ENCODE measurements at regions not wholly inside any gene's neighbourhood (a gene's known extent, or its start where the extent isn't known, plus 50 kb on each side); places are given as distances from the start of the nearest gene placed in this dataset.

- no peak for DNase-seq (ENCODE audit: low spot score)
- no peak for ATAC-seq
These were observed 521.6 kb upstream of the SLIT2 start for GRCh38 chr4:19729886-19730651.

- ATAC-seq, result no peak
- DNase-seq (ENCODE audit: low spot score), result no peak
These were observed 522.9 kb upstream of the SLIT2 start for GRCh38 chr4:19728773-19729172.

- DNase-seq (ENCODE audit: low spot score) (no peak), ATAC-seq (no peak)
These were observed 524.6 kb upstream of the SLIT2 start for GRCh38 chr4:19727141-19727540.

GRCh38 chr4:19725130-19725529 lies 526.6 kb upstream of the SLIT2 start:
- no peak for DNase-seq (ENCODE audit: low spot score)
- no peak for ATAC-seq

GRCh38 chr4:19722404-19722803 lies 529.3 kb upstream of the SLIT2 start:
- no peak for ATAC-seq
- DNase-seq (ENCODE audit: low spot score), result no peak

GRCh38 chr4:19721587-19721986 lies 530.1 kb upstream of the SLIT2 start:
- DNase-seq (ENCODE audit: low spot score) (no peak), ATAC-seq (no peak)

- ATAC-seq, result no peak
- DNase-seq (ENCODE audit: low spot score), result no peak
These were observed 531.1 kb upstream of the SLIT2 start for GRCh38 chr4:19720610-19721009.

- no peak for ATAC-seq
These were observed 531.5 kb upstream of the SLIT2 start for GRCh38 chr4:19720190-19720589.

GRCh38 chr4:19711871-19712270 lies 539.8 kb upstream of the SLIT2 start:
- no peak for ATAC-seq
- DNase-seq (ENCODE audit: low spot score), result no peak

More at GRCh38 chr4:19720190-19720589, 531.5 kb upstream of the SLIT2 start:
- no peak for DNase-seq (ENCODE audit: low spot score)

GRCh38 chr4:19707876-19708275 lies 543.8 kb upstream of the SLIT2 start:
- ATAC-seq, result no peak
- no peak for DNase-seq (ENCODE audit: low spot score)

GRCh38 chr4:19703391-19703790 lies 548.3 kb upstream of the SLIT2 start:
- ATAC-seq (no peak), DNase-seq (ENCODE audit: low spot score) (no peak)

- no peak for ATAC-seq
- no peak for DNase-seq (ENCODE audit: low spot score)
These were observed 550.7 kb upstream of the SLIT2 start for GRCh38 chr4:19700992-19701391.

GRCh38 chr4:19698961-19699360 lies 552.7 kb upstream of the SLIT2 start:
- ATAC-seq, result no peak
- DNase-seq (ENCODE audit: low spot score), result no peak

- DNase-seq (ENCODE audit: low spot score) (no peak), ATAC-seq (no peak)
These were observed 556.9 kb upstream of the SLIT2 start for GRCh38 chr4:19694812-19695211.

- no peak for DNase-seq (ENCODE audit: low spot score)
- no peak for ATAC-seq
These were observed 557.7 kb upstream of the SLIT2 start for GRCh38 chr4:19693936-19694570.

- ATAC-seq, result no peak
- no peak for DNase-seq (ENCODE audit: low spot score)
These were observed 562.2 kb upstream of the SLIT2 start for GRCh38 chr4:19689511-19689910.

- ATAC-seq (no peak), DNase-seq (ENCODE audit: low spot score) (no peak)
These were observed 565.2 kb upstream of the SLIT2 start for GRCh38 chr4:19686456-19686855.

- ATAC-seq, result no peak
- no peak for DNase-seq (ENCODE audit: low spot score)
These were observed 567.6 kb upstream of the SLIT2 start for GRCh38 chr4:19684084-19684483.

- no peak for DNase-seq (ENCODE audit: low spot score)
These were observed 568.3 kb upstream of the SLIT2 start for GRCh38 chr4:19683426-19683825.

GRCh38 chr4:19677211-19677610 lies 574.5 kb upstream of the SLIT2 start:
- DNase-seq (ENCODE audit: low spot score) (no peak), ATAC-seq (no peak)

More at GRCh38 chr4:19683426-19683825, 568.3 kb upstream of the SLIT2 start:
- no peak for ATAC-seq

GRCh38 chr4:19675172-19675811 lies 576.4 kb upstream of the SLIT2 start:
- DNase-seq (ENCODE audit: low spot score), result no peak
- ATAC-seq, result no peak

GRCh38 chr4:19659101-19659500 lies 592.6 kb upstream of the SLIT2 start:
- DNase-seq (ENCODE audit: low spot score) (no peak), ATAC-seq (no peak)

Data from left lobe of liver (tissue), 2 donors.